Lower lobe of right lung (tissue), 2 donors: ENCODE measurements at regions not wholly inside any gene's neighbourhood (a gene's known extent, or its start where the extent isn't known, plus 50 kb on each side); places are given as distances from the start of the nearest gene placed in this dataset.
"Not testable (repeated sequence)": the region's sequence is repeated elsewhere in the genome, so short reads cannot be mapped to it uniquely, and the experiment has no call there.

Source experiments
- ATAC-seq, 2 donors: fragments of 200-7000 bp; cut with Tn5 transposase; one replicate each; pipeline ENCODE4 v1.9.1; 2020 to 2022; ENCODE audit warnings: mild to moderate bottlenecking in 2 of 2, moderate library complexity in 2 of 2
- DNase-seq: peaks from one replicate; pipeline ENCODE4 v3.0.0-alpha.2; 2020
- H3K27ac ChIP-seq: fragments of 200-600 bp; one replicate; pipeline ENCODE4 v1.8.0; 2022
- H3K27me3 ChIP-seq: fragments of 200-600 bp; one replicate; pipeline ENCODE4 v1.8.0; 2022; ENCODE audit warnings: low read depth
- H3K36me3 ChIP-seq: fragments of 200-600 bp; one replicate; pipeline ENCODE4 v1.8.0; 2022; ENCODE audit warnings: mild to moderate bottlenecking
- H3K4me1 ChIP-seq: fragments of 200-600 bp; one replicate; pipeline ENCODE4 v1.8.0; 2022
- H3K4me3 ChIP-seq: fragments of 200-600 bp; one replicate; pipeline ENCODE4 v1.8.0; 2022; ENCODE audit warnings: mild to moderate bottlenecking
- H3K9me3 ChIP-seq: fragments of 200-600 bp; one replicate; pipeline ENCODE4 v1.8.0; 2022
- CTCF ChIP-seq: fragments of 200-600 bp; IDR thresholded peaks from one replicate; pipeline ENCODE4 v1.8.0; 2022; ENCODE audit warnings: antibody characterized with exemption, mild to moderate bottlenecking
- intact Hi-C: fragments of 100-400 bp; cut with DNase I; formaldehyde crosslinking; loops from one replicate; pipeline ENCODE4 v1.11.0; 2022
- donor health status: DM: no; HTN: yes; CAD: no; lungs with severe emphysema.

GRCh38 chr13:50509771-50510441 is 333.6 kb downstream of the DLEU7 start:
- DNase-seq (no peak), ATAC-seq (no peak)
- TF ChIP-seq CTCF: no peak
- Histone ChIP-seq H3K27me3 (no peaks in the 10 kb centered on the region), H3K36me3 (no peaks in the 10 kb centered on the region), H3K4me1 (peaks cover 30% of the 10 kb centered on the region), H3K27ac (no peak overlapping the region), H3K4me3 (no peak overlapping the region), H3K9me3 (no peaks in the 10 kb centered on the region)
- intact Hi-C loops: no loop called here

- intact Hi-C loops, DNase-seq, ATAC-seq, H3K4me3 ChIP-seq, H3K27ac ChIP-seq, H3K36me3 ChIP-seq, H3K27me3 ChIP-seq, H3K9me3 ChIP-seq: not testable (repeated sequence)
- peaks cover 32% of the 10 kb centered on the region for H3K4me1 ChIP-seq
These were observed 332.5 kb downstream of the DLEU7 start for GRCh38 chr13:50510885-50511545.

- no peaks in the 10 kb centered on the region for H3K9me3 ChIP-seq
- intact Hi-C loops: no loop called here
- H3K4me1 ChIP-seq: peaks cover 41% of the 10 kb centered on the region
- ATAC-seq: peak; percentile 44 to 69
- H3K27ac ChIP-seq: peak overlapping the region; percentile 87
- H3K4me3 ChIP-seq: peak overlapping the region; percentile 39
- no peak for TF ChIP-seq CTCF
- no peak for DNase-seq
- H3K36me3 ChIP-seq: no peaks in the 10 kb centered on the region
- H3K27me3 ChIP-seq: no peaks in the 10 kb centered on the region
These were observed 331.6 kb downstream of the DLEU7 start for GRCh38 chr13:50511877-50512341.

GRCh38 chr13:50512474-50513299 is 330.8 kb downstream of the DLEU7 start:
- H3K9me3 ChIP-seq: no peaks in the 10 kb centered on the region
- DNase-seq (peak; percentile 77), ATAC-seq (peak; percentile 90 to 92)
- H3K27me3 ChIP-seq: no peaks in the 10 kb centered on the region
- TF ChIP-seq CTCF: peak; percentile 18
- intact Hi-C loops: no loop called here
- no peaks in the 10 kb centered on the region for H3K36me3 ChIP-seq
- H3K27ac ChIP-seq: peak overlapping the region; percentile 87
- H3K4me3 ChIP-seq: peak overlapping the region; percentile 39
- H3K4me1 ChIP-seq: peaks cover 46% of the 10 kb centered on the region

GRCh38 chr13:50513300-50513877 is 330.1 kb downstream of the DLEU7 start:
- intact Hi-C loops: no loop called here
- H3K4me3 ChIP-seq: no peak overlapping the region
- peaks cover 48% of the 10 kb centered on the region for H3K4me1 ChIP-seq
- no peaks in the 10 kb centered on the region for H3K36me3 ChIP-seq
- H3K27ac ChIP-seq: peak overlapping the region; percentile 87
- DNase-seq (no peak), ATAC-seq (peak; percentile 70 to 87)
- no peak for TF ChIP-seq CTCF
- no peaks in the 10 kb centered on the region for H3K27me3 ChIP-seq
- no peaks in the 10 kb centered on the region for H3K9me3 ChIP-seq
